GM21515 (cell line): ENCODE measurements at regions not wholly inside any gene's neighbourhood (a gene's known extent, or its start where the extent isn't known, plus 50 kb on each side); places are given as distances from the start of the nearest gene placed in this dataset.
"Not testable (repeated sequence)": the region's sequence is repeated elsewhere in the genome, so short reads cannot be mapped to it uniquely, and the experiment has no call there.

Experiments
- ATAC-seq: cut with Tn5 transposase; IDR thresholded peaks from one replicate; pipeline ENCODE4 v1.9.1; 2021; ENCODE audit not compliant: unreplicated experiment

DNA sequence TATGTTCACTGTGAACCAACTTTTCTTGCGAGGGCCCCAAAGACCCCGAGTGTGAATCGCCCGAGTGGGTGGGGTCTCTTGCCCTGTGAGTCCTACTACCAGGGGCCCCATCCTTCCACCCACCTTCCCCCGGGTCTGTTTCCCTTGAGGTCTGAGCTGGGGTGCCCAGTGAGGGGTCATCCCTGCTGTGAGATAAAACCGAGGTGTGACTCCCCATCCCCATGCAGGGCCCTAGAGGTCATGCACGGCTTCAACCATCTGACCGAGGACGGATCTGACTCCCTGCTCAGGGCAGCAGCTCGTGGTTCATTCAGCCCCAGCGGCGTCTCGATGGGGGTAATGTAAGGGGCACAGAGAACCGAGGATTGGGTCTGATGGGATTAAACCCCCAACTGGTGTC, 103.1 kb upstream of the SULF2 start:
- ATAC-seq = no peak

DNA sequence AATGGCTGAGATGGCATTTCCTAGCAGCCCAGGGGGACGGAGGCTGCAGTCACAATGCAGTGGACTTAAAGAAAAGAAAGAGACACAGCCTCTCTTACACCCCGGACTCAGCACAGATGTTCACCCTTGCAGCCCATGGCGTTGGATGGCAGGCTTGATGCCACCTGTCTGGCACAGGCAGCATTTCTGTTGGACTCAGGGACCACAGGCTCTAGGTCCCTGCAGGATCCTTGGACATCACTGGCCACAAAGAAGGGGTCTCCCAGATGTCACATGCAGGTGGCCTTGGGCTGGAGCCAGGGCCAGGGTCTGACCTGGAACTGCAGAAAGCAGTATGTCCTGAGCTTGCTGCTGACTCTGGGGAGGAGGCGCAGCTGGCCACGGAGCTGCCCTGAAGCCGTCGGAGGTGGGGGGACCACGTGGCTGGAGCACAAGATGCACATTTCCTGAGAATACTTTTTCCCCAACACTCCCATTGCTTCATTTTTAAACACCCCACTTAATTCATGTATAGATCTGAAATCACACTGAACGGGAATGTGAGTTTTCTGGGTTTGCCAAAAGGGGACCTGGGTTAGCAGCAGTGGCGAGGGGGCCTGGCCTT, 102.3 kb upstream of the SULF2 start:
- no peak for ATAC-seq

DNA sequence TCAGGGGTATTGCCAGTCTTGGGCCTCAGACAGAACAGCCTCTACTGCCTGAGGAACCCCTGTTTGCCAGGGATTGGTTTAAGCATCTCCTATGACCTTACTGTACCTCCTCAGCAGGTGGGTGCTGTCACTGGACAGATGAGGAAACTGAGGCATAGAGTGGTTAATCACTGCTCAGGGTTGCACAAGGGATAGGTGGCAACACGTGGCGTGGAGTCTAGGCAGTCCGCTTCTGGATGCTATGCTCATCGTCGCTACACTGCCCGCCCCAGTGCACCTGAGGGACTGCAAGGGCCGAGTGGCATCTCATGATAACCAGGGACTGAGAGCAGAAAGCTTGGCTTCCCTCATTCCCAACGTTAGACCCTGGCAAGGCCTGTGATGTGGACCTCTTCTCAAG, 101.8 kb upstream of the SULF2 start:
- ATAC-seq = no peak

DNA sequence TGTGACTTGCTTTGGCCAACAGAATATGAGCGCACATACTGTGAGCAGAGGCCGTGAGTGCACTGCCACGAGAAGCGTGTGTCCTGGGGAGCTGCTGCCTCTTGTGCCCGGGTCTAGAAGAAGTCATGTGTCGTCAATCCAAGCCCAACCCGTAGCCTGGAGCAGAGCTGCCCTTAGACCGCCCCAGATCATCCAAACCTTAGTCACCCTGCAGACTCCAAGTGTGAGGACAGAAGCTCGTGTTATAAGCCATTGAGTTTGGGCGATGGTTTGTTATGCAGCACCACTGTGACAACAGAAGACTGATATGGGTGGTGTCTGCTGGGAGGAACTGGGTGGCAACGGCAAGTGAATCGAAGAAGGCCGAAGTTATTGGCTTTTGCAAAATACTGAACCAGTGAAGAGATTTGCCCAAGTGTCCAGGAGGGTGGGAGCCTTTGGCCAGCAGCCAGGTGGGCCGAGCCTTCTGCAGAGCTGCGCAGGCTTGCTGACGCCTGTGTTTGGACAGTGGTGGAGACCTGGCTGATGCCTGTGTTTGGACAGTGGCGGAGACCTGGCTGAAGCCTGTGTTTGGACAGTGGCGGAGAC, 101.3 kb upstream of the SULF2 start:
- ATAC-seq = no peak

DNA sequence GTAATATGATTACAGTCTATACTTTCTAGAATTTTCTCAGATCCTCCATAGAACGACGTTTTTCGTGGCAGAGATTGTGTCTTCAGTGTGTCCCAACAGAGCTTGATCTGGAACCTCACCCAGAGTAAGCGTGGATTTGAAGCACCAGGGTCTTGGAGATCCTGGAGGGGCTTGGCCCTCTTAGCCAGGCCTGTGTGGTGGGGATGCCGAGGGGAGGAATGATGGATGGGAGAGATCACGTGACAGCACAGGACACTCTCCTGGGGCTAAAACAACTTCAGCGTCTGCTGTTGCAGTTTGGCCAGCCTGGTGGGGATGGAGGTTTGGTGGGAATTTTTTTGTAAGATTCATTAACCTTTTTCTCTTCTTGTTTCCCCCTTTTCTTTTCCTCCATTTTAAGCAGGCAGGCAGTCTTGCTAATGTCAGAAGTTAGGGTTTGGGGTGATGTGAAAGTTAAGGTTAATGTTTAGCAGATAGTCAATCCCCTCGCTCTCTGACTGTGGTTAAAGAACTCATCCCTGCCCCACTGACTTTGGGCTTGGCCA, 100.7 kb upstream of the SULF2 start:
- ATAC-seq = no peak

DNA sequence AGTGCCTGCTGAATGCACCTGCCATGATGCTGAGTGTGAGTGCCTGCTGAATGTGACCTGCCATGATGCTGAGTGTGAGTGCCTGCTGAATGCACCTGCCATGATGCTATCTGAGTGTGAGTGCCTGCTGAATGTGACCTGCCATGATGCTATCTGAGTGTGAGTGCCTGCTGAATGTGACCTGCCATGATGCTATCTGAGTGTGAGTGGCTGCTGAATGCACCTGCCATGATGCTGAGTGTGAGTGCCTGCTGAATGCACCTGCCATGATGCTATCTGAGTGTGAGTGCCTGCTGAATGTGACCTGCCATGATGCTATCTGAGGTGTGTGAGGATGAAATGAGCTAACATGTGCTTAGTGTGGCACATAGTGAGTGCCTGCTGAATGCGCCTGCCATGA, 98.7 kb upstream of the SULF2 start:
- not testable (repeated sequence) for ATAC-seq

DNA sequence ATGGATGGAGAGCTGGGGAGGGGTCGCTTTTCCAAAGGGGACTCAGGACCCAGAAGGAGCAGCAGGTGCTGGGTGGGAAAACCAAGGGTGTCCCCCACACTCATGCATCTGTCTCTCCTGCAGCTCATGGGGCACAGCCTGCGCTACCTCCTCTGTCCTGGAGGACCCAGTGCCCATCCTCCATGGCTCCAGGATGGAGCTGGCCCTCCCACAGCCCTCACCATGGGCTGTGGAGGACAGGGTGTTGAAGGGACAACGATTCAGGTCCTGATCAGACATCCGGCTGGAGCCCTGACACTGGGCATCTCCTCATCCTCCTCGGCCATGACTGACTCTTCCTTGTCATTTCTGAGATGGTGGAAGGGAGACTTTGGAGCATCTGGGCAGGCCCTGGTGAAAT, 97.9 kb upstream of the SULF2 start:
- no peak for ATAC-seq

DNA sequence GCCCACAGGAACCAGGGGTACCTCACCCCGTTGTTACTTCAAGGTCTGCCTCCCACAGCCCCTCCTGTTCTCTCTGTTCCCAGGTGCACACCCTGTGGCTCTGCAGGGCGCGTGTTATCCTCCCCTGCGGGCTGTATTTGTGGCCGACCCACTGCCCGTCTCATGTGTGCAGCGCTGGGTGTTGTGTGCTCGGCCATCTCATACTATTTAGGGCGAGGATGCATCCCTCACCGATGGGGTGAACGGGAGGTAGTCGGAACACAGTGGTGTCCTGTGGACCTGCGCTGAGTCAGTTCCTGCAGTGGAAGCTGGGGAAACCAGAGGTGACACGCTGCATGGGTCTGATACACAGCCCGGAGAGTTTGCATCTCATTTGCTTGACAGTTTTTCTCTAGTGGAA, 94.5 kb upstream of the SULF2 start:
- no peak for ATAC-seq

DNA sequence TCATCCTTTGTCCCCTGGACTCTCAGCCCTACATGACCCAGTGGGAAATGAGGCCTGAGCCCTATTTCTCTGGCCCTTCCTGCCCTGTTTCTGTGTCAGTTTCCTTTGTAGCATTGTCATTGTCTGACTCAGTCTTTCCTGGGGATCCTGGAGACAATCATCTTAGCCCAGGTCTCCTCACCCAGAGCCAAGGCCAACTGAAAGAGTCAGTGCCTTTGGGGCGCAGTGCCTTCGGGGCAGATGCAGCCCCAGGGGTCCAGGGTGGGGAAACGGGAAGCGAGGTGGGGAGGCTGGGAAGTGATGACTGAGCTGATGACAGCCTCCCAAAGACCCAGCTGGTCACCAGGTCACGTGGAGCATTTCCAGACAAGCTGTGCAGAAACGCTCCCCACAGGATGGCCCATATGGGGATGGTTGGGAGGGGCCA, 93.3 kb upstream of the SULF2 start:
- ATAC-seq = no peak

DNA sequence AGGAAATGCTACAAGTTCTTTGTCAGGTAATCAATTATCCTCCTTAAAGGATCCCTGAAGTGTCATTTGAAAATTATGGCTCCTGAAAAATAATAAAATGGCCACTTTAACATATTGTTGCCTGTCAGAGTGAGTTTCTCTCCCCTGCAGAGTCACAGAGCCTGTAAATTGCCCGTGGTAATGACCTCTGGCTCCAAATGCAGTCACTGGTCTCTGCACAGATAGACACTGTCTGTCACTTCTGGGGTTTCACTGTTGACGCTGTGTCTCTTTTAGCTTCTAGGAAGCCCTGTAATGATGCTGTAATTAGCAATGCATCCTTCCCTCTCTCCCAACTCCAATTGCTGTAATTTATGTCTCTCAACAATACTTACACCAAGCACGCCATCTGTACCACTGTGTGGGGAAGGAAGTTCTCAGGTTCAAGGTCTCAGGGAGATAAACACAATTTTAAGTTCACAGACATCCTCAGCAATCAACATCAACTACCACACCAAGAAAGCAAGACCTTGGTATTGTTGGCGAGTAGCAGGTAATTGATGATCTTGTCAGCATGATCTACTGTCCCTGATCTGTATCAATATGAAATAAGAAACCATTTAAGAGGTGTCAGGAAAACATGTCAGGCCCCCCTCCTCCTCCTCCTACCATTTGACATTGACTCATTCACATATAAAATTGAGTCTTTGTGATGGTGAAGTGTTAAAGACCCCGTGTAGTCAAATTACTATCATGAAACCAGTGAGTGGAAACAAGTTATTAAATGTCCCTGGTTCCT, 91.2 kb upstream of the SULF2 start:
- no peak for ATAC-seq

DNA sequence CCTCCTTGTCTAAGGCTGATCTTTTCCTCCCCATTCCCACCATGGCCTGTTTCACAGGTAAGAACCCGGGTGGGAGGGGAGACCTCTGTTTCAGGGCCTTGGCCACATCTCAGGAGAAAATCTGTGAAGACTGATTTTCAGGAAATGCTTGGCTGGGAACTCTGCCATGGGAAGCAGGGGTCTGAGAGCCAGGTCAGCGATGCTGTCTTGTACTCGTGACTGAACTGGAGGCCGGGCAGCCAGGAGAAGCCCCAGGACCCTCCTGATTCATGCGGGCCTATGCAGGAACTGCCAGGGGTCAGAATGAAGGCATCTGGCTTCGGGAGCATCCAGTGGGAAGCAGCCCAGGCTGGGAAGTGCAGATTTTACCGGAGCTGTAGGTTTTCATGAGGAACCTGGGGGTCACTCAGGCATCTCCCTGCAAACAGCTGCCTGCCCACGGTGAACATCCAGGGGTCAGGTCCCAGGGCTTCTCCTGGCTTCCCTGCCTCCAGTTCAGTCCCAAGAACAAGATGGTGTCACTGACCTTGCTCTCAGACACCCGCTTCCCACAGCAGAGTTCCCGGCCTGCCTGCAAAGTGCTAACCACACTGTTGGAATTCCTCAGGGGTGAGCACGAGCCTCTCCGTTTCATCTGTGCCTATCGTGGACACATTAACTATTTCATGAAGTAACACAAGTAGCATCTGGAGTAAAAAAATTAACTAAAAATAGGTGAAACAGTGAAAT, 90.2 kb upstream of the SULF2 start:
- no peak for ATAC-seq

DNA sequence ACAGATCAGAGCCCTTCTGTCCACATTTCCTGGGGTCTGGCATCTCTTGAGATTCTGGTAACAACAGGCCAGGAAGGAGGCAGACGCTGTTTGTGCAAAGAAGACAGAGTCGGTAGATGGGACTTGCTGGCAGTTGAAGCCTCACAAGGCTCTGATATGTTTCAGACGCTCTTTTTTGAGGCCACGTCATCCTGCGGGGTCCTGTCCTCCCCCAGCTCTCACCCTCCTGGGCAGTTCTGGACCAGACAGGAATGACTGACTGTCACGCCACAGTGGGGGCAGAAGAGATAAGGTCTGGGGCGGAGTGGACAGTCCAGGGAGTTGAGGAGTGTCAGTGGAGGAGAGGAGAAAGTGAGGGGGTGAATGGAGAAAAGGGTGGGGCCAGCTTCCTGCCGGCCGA, 87.1 kb upstream of the SULF2 start:
- no peak for ATAC-seq

DNA sequence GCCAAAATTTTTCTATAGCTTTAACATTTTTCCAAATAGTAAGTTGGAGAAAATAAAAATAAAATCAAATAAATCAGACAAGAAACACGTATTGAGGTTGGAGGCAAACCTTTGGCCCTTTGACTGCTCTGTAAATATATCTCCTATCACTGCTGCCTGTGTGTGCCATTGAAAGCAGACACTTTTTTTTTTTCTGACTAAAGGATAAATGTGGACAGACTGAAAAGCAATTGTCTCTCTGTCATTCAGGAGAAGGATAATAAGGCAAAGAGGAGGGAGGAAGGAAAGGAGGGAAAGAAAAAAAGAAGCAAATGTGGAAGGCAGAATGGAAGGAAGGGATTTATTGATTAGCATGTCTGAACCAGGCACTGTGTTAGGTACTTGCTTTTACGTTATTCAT, 85.2 kb upstream of the SULF2 start:
- no peak for ATAC-seq

DNA sequence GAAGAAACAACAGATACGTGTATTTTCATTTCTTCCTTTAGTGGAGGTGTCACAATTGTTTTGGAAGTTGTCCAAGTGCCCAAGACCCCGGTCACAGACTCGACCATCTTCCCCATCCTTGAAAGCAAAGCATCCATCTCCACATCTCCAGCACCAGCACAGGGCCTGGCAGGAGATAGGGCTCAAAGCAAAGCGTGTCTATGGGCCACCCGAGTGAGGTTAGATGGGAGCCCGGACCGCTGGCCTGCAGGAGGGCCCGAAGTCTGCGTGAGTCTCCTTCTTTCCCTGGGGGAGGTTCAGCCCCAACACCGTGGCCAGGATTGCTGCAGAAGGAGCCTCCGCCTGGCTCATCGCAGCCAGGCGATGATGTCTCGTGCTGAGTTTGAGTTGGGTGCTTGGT, 83.5 kb upstream of the SULF2 start:
- ATAC-seq = no peak

DNA sequence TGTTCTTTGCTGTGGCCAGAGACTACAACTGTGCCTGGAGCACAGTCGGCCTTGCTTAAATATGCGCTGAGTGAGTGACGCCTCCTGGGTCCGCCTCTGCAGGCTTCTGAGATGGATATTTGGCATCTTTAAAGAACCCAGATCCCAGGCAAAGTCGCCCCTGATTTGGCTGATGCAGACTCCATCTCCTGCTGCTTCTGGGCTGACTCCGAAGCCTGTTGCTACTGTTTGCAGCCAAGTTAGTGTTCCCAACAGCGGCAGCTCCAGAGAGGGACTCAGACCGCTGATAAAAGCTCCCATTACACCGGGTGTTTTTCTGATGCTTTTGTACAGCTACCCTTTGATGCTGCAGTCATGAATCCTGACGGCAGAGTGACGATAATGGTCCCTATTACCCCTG, 83.0 kb upstream of the SULF2 start:
- no peak for ATAC-seq

DNA sequence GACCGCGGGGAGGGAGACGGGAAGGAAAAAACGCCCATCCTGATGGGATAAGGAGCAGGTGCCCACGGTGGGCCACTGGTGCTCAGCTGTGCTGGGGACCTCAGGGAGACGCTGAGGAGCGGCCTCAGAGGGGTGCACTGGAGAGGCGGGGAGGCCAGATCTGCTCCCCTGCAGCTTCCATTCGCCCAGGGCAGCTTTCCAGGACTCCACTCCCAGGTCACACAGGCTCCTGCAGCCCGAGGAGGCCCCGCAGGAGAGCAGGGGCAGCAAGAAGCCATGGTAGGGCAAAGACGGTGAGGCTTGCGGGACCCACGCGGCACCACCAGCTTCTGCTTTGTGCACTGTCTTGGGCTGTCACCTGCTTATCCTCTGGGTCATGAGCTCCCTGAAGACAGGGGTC, 82.5 kb upstream of the SULF2 start:
- ATAC-seq = no peak

DNA sequence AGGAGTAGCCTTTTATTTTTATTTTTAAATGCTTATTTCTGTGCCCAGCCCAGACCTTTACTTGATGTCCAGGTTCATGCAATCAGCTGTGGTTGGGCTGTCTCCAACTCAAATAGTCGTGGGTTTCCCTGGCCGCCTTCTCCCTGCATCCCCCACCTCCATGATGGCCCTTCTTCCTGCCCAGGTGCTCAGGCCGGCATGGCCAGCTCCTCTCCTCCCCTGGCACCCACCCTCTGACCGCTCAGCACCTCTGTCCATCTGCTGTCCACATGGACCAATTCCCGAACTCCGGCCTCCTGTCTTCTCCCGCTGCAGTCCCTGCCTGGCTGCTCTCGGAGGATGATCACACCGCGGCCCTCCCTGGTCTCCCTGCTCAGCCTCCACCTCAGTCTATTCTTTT, 81.2 kb upstream of the SULF2 start:
- no peak for ATAC-seq

DNA sequence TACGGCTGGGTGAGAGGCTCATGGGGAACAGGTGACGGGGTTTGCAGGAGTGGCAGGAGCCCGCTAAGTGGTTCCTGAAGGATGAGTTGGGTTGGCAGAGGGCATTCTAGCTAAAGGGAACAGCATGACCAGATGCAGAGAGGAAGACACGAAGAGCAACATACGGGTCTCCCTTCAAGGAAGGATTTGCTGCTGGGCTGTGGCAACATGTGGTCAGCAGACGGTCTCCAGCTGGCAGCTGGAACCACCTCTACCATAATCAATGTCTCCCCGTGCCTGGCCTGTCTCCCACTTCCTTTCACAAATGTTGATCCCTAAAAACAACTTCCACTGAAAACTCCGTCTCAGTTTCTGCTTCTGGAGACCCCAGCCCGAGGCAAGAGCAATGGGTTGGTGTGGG, 80.6 kb upstream of the SULF2 start:
- no peak for ATAC-seq

DNA sequence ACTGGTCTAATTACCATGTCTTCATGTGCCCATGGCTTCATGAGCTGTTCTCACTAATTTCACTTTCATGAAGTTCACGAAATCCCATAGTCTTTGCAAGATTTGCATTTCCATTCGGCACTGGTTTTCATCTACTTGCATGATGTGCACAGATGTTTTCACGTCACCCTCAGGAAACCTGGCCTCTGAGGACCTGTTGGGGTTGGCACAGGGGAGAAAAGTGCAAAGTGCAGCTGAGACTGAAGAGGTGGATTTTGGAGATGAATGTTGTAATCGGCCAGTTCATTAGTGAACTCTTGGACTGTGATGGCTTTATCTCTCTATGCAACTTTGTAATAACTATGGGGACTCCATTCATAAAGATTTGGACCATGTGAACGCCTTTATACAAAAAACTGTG, 80.2 kb upstream of the SULF2 start:
- no peak for ATAC-seq

DNA sequence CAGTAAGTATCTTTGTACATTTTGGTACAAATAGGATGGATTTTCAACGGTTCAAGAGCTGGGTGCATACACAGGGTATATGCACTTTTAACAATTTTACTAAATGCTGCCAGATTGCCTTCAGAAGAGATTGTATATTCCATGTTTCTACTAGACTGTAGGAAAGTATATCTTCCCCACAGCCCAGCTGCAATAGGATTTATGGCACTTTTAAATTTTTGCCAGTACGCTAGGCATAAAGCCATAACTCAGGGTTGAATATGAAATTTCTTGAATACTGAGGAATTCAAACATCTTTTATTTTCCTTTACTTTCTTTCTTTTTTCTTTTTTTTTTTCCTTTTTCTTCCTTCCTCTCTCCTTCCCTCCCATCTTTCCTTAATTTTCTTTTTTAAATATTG, 78.7 kb upstream of the SULF2 start:
- no peak for ATAC-seq

DNA sequence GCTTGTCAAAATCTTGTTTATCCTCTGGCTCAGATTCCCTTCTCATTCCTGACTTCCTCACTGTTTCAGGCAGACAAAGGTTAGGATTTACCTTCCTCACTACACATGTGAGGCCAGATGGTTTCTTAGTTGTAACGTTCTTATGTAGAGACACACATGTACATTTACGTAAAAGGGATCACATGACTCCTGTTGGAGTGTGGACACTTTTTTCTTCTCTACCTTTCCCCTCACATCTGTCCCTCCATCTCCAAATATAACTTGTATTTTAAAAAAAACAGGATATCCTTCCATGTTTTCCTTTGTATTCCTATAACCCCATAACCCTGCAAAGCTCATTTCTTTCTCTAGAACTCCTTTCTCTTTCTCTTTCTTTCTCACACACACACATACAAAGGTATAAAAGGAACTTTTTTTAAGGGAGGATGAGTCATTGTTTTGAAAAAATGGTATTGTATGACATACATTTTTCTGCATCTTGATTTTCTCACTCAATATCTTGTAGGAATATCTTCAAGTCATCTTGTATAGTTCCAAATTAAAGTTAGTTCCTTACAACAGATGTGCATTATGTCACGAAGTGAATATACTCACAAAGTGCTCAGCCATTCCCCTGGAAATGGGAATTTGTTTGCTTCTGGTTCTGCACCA, 78.2 kb upstream of the SULF2 start:
- no peak for ATAC-seq
